Right atrium auricular region (tissue), 2 donors: ENCODE measurements at regions not wholly inside any gene's neighbourhood (a gene's known extent, or its start where the extent isn't known, plus 50 kb on each side); places are given as distances from the start of the nearest gene placed in this dataset.

Experiments used
- DNase-seq: peaks from one replicate; pipeline ENCODE4 v3.0.0-alpha.2; 2019; ENCODE audit warnings: low spot score
- H3K27ac ChIP-seq, 2 donors: fragments of 200-600 bp; sonication (generic); 1 replicate in 1 of 2; 2 replicates in 1 of 2; pipeline ENCODE4 v1.5.1; 2016 to 2019
- H3K27me3 ChIP-seq, 2 donors: fragments of 200-600 bp; sonication (generic); one replicate each; pipeline versions ENCODE4 v1.5.1 to v1.6.0; 2017 to 2019
- H3K36me3 ChIP-seq: fragments of 200-600 bp; sonication (generic); one replicate; pipeline ENCODE4 v1.5.1; 2016
- H3K4me1 ChIP-seq, 2 donors: fragments of 200-600 bp; sonication (generic); one replicate each; pipeline versions ENCODE4 v1.5.1 to v1.6.0; 2017 to 2019
- H3K4me3 ChIP-seq, 2 donors: fragments of 200-600 bp; sonication (generic); 1 replicate in 1 of 2; 2 replicates in 1 of 2; pipeline ENCODE4 v1.5.1; 2017 to 2019; ENCODE audit warnings: mild to moderate bottlenecking in 1 of 2, moderate library complexity in 1 of 2
- H3K9me3 ChIP-seq, 2 donors: fragments of 200-600 bp; sonication (generic); one replicate each; pipeline ENCODE4 v1.5.1; 2019
- TF ChIP-seq, protein P1 (sequence below), 2 donors: fragments of 200-600 bp; sonication (generic); IDR thresholded peaks; one replicate each; pipeline ENCODE4 v1.5.1; 2019; ENCODE audit warnings: antibody characterized with exemption in 2 of 2

DNA sequence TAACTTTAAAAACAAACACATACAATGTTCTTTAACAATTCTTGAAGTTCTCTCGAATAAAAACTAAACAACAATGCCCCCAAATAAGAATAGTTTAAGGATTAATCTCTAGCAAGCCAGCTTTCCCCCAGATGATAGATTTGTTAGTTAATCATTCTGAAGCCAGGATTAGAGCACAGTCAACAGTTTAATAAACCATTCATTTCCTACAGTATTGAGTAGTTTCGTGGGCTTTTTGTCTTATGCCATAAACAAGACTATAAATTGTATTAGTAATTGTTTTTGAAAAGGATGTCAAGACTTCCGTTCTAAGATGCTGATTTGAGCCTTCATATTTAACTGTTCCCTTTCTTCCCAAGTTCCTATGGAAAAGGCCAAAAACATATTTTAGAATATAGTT, 136.6 kb downstream of the PIK3R1 start:
- TF ChIP-seq, protein P1, sequence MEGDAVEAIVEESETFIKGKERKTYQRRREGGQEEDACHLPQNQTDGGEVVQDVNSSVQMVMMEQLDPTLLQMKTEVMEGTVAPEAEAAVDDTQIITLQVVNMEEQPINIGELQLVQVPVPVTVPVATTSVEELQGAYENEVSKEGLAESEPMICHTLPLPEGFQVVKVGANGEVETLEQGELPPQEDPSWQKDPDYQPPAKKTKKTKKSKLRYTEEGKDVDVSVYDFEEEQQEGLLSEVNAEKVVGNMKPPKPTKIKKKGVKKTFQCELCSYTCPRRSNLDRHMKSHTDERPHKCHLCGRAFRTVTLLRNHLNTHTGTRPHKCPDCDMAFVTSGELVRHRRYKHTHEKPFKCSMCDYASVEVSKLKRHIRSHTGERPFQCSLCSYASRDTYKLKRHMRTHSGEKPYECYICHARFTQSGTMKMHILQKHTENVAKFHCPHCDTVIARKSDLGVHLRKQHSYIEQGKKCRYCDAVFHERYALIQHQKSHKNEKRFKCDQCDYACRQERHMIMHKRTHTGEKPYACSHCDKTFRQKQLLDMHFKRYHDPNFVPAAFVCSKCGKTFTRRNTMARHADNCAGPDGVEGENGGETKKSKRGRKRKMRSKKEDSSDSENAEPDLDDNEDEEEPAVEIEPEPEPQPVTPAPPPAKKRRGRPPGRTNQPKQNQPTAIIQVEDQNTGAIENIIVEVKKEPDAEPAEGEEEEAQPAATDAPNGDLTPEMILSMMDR (IDR thresholded peaks at IDR 0.05), result no peak
- Histone ChIP-seq H3K4me1 (no peaks in the 10 kb centered on the region), H3K27ac (no peak overlapping the region), H3K4me3 (no peak overlapping the region), H3K27me3 (no peaks in the 10 kb centered on the region), H3K36me3 (no peaks in the 10 kb centered on the region), H3K9me3 (no peaks in the 10 kb centered on the region)
- DNase-seq, result no peak

DNA sequence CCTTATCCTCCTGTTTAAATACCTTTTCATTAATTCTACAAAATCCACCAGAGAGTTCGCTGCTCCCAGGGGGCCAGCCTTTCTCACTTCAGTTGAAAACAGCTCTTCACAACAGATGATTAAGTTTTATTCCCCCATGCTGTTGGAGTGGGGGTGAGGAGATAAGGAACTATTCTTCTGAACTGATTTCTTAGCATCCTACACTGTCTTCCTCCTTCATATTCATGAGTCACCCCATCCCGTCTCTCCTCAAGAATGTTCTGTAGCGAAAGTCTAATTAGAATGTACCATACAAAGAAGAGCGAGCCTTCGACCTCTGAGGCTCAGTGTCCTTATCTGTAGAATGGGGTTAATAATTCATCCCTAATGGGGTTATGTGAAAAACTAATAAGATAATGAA, 138.0 kb downstream of the PIK3R1 start:
- Histone ChIP-seq H3K4me3 (no peak overlapping the region), H3K4me1 (no peaks in the 10 kb centered on the region), H3K27me3 (no peaks in the 10 kb centered on the region), H3K36me3 (no peaks in the 10 kb centered on the region), H3K27ac (no peak overlapping the region), H3K9me3 (no peaks in the 10 kb centered on the region)
- TF ChIP-seq, protein P1 (IDR thresholded peaks at IDR 0.05), result no peak
- DNase-seq, result no peak

DNA sequence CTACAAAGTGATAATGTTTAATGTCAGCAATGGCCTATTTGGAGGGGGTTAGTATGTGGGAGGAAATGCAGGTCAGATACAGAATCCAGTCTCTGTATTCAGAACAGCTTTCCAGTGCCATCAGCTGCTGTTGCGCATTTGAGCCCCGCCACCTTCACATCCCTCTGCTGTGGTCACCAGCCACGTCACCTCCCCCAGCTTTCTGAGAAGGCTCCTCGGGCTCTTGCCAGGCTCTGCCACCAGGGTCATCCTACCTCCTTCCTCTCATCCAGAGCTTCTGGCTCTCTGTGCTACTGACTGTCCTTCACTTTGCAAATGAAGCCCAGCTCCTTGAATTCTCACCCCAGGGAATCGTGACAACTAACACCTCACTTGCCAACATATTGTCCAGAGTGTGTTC, 138.8 kb downstream of the PIK3R1 start:
- no peaks in the 10 kb centered on the region for H3K27me3 ChIP-seq
- TF ChIP-seq, protein P1 (IDR thresholded peaks at IDR 0.05), result no peak
- H3K27ac ChIP-seq, result no peak overlapping the region
- no peak for DNase-seq
- no peaks in the 10 kb centered on the region for H3K36me3 ChIP-seq
- no peak overlapping the region for H3K4me3 ChIP-seq
- H3K4me1 ChIP-seq, result no peaks in the 10 kb centered on the region
- no peaks in the 10 kb centered on the region for H3K9me3 ChIP-seq

DNA sequence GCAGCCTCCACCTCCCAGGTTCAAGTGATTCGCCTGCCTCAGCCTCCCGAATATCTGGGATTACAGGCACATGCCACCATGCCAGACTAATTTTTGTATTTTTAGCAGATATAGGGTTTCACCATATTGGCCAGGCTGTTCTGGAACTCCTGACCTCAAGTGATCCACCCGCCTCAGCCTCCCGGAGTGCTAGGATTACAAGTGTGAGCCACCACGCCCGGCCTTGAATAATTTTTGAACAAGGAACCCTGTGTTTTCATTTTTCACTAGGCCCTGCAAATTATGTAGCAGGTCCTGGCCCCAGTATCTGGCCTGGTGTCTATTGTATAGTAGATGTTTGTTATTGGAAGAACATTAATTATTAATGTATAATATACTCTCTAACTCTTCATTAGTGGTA, 140.7 kb downstream of the PIK3R1 start:
- Histone ChIP-seq H3K27me3 (no peaks in the 10 kb centered on the region), H3K36me3 (no peaks in the 10 kb centered on the region), H3K4me3 (no peak overlapping the region), H3K9me3 (no peaks in the 10 kb centered on the region), H3K4me1 (no peaks in the 10 kb centered on the region), H3K27ac (no peak overlapping the region)
- no peak for DNase-seq
- TF ChIP-seq, protein P1 (IDR thresholded peaks at IDR 0.05), result no peak

DNA sequence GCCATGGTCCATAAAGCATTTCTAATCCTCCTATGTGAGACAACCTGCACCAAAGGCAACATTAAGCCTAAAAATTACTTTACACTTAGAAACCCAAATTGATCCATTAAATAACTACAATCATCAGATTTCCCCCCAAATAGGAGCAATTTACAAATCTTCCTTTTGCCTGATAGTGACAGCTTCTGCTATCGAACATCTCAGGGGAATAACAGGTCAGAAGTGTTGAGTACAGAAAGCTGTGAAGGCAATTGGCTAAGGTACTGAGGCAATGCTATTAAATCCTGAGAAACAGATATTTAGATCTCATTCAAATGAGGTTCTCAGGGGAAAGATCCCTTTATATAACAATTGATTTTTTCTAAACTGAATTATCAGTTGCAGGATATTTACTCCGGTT, 141.1 kb downstream of the PIK3R1 start:
- no peak for DNase-seq
- H3K27ac ChIP-seq, result no peak overlapping the region
- H3K36me3 ChIP-seq, result no peaks in the 10 kb centered on the region
- no peaks in the 10 kb centered on the region for H3K4me1 ChIP-seq
- no peaks in the 10 kb centered on the region for H3K27me3 ChIP-seq
- H3K4me3 ChIP-seq, result no peak overlapping the region
- H3K9me3 ChIP-seq, result no peaks in the 10 kb centered on the region
- TF ChIP-seq, protein P1 (IDR thresholded peaks at IDR 0.05), result no peak

- TF ChIP-seq, protein P1 (IDR thresholded peaks at IDR 0.05), result no peak
- no peaks in the 10 kb centered on the region for H3K36me3 ChIP-seq
- H3K4me1 ChIP-seq, result no peaks in the 10 kb centered on the region
- no peak overlapping the region for H3K27ac ChIP-seq
- no peak for DNase-seq
- H3K4me3 ChIP-seq, result no peak overlapping the region
- H3K27me3 ChIP-seq, result no peaks in the 10 kb centered on the region
- peaks cover 0 to 6% of the 10 kb centered on the region in 2 donors for H3K9me3 ChIP-seq
Observed at GRCh38 chr5:68359699-68360098, 144.1 kb downstream of the PIK3R1 start.
